ENCODE measurements at regions not wholly inside any gene's neighbourhood (a gene's known extent, or its start where the extent isn't known, plus 50 kb on each side); places are given as distances from the start of the nearest gene placed in this dataset.

- no peak for TF ChIP-seq POLR2A (IDR thresholded peaks at IDR 0.05)
- no peak for TF ChIP-seq CTCF (IDR thresholded peaks at IDR 0.05)
- TF ChIP-seq POLR2AphosphoS5 (IDR thresholded peaks at IDR 0.05) = no peak
These were observed 697.2 kb upstream of the CITED2 start for GRCh38 chr6:140071601-140072062.
